AG04449 (cell line): ENCODE measurements at regions not wholly inside any gene's neighbourhood (a gene's known extent, or its start where the extent isn't known, plus 50 kb on each side); places are given as distances from the start of the nearest gene placed in this dataset.

Experiments used
- CTCF ChIA-PET: fragments of 350-600 bp; formaldehyde crosslinking; extraction: SDS; loops from one replicate; lab custom pipeline; 2021; ENCODE audit warnings: antibody characterized with exemption; lab: Yijun Ruan, JAX
- POLR2A ChIA-PET: fragments of 400-600, 350-600 bp; formaldehyde crosslinking; extraction: SDS; loops from one replicate; lab custom pipeline; 2020; ENCODE audit warnings: antibody characterized with exemption, inconsistent platforms; lab: Yijun Ruan, JAX
- DNase-seq: peaks from one replicate; pipeline ENCODE4 v3.0.0-alpha.2; 2010; ENCODE audit warnings: low read depth, low spot score
- H3K4me3 ChIP-seq: 2 replicates; pipeline ENCODE4 v1.5.1; 2011; ENCODE audit warnings: low read depth, mild to moderate bottlenecking, control low read depth, low read length
- TF ChIP-seq, protein P1 (sequence below): IDR thresholded peaks from one replicate; pipeline ENCODE4 v1.5.1; 2011; ENCODE audit warnings: mild to moderate bottlenecking, moderate library complexity, low read length, control low read depth, inconsistent platforms; ENCODE audit not compliant: insufficient read depth; ENCODE audit errors: missing control alignments

DNA sequence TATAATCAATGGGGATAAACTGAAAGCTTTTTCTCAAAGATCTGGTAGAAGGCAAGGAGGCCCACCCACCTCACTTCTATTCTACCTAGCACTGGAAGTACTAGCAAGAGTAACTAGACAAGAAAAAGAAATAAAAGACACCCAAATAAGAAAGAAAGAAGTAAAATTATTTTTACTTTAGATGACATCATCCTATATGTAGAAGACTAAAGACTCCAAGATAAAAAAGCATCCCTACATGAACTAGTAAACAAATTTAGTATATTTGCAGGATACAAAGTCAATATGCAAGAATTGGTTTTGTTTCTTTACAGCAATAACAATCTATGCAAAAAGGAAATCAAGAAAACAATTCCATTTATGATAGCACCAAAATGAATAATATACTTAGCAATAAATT is 201.5 kb upstream of the KIRREL3 start:
- POLR2A ChIA-PET: no interaction called here
- TF ChIP-seq, protein P1, sequence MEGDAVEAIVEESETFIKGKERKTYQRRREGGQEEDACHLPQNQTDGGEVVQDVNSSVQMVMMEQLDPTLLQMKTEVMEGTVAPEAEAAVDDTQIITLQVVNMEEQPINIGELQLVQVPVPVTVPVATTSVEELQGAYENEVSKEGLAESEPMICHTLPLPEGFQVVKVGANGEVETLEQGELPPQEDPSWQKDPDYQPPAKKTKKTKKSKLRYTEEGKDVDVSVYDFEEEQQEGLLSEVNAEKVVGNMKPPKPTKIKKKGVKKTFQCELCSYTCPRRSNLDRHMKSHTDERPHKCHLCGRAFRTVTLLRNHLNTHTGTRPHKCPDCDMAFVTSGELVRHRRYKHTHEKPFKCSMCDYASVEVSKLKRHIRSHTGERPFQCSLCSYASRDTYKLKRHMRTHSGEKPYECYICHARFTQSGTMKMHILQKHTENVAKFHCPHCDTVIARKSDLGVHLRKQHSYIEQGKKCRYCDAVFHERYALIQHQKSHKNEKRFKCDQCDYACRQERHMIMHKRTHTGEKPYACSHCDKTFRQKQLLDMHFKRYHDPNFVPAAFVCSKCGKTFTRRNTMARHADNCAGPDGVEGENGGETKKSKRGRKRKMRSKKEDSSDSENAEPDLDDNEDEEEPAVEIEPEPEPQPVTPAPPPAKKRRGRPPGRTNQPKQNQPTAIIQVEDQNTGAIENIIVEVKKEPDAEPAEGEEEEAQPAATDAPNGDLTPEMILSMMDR: no peak
- CTCF ChIA-PET: no interaction called here
- no peak for DNase-seq
- no peak overlapping the region for H3K4me3 ChIP-seq

DNA sequence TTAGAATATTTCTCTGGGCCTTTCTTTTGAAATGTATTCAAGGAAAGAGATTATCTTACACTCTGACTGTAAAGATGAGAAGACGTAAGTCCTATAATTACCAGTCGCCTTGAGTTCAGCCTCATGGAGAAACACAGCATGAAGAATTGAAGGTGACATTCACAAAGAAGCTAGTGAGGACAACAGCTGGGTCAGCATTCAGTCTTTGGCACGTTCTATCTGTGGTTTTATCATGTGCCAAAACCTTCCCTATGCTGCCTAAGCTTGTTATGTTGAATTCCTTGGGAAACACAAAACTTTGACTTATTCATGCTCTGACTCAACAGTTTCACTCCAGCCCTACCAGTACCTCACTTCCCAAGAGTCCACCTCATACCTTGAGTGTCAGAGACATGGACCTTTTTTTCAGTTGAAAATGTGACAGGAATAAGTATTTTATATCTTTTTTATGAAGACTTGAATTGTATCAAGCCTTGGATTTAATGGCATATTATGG is 198.8 kb upstream of the KIRREL3 start:
- H3K4me3 ChIP-seq: no peak overlapping the region
- TF ChIP-seq, protein P1: no peak
- ChIA-PET CTCF (no interaction called here), POLR2A (no interaction called here)
- DNase-seq: no peak

DNA sequence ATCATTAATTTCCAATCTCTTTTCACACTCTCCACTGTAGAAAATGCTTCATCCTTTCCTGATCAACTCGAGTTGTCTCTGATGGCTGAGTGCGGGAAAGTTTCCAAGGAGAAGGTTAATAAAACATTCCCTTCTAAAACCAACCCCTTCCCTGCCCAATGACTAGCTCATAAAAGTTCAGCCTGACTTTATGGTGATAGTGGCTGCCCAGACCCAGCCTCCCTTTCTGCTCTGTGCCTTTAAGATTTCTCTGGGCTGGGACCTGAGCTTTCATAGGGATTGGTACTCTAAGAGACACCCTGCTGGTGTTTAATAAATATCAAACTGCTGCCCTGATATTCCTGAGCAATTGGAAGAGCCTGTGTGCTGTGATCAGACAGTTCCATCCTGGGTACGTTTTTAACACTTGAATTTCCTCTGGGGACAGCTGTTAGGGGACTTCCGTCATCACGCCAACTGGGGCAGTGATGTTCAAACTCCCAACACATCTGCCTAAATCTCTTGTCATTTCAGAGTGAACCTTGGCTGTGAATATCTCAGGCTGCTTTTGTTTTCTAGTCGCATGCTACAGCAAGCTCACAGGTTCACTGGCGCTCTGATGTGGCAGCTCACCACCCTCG is 195.0 kb upstream of the KIRREL3 start:
- POLR2A ChIA-PET: no interaction called here
- no peak overlapping the region for H3K4me3 ChIP-seq
- TF ChIP-seq, protein P1: no peak
- no peak for DNase-seq
- CTCF ChIA-PET: no interaction called here

DNA sequence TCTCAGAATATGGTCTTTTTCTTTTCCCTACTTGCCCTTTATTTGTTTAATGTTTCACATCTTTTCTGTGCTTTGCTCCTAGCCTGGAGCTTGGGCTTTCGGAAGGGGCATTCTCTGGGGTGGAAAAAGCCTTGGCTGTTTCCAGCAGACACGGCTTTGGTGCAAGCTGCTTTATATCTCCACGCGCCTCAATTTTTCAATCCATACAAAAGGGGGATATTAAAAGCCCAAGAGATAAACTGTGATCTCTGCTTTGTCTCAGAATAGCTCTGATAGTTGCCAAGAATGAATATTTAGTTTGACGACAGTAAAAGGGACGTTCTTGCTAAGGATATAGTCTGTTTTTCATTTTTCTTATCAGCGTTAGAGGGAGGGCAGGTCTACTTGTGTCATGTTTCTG is 194.0 kb upstream of the KIRREL3 start:
- CTCF ChIA-PET: no interaction called here
- no peak for DNase-seq
- TF ChIP-seq, protein P1: no peak
- H3K4me3 ChIP-seq: no peak overlapping the region
- POLR2A ChIA-PET: no interaction called here

DNA sequence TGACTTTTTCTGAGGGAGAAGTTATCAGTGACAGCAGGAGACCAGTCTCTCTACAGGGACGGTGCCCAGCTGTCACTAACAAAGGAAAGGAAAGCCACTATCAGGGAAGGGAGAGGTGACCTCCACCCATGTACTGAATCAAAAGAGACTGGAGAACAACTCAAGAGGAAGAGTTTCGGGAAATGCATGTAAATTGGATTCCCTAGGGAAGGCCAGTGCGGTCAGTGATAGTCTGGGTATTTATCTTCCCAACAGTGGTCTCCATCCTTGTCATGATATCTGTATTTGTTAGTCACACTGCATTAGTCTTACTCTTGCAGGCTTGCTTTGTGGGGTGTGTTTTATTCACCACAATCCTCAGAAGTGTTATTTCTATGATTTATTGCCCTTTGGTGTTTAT is 193.4 kb upstream of the KIRREL3 start:
- POLR2A ChIA-PET: no interaction called here
- CTCF ChIA-PET: no interaction called here
- DNase-seq: no peak
- H3K4me3 ChIP-seq: no peak overlapping the region
- TF ChIP-seq, protein P1: no peak

DNA sequence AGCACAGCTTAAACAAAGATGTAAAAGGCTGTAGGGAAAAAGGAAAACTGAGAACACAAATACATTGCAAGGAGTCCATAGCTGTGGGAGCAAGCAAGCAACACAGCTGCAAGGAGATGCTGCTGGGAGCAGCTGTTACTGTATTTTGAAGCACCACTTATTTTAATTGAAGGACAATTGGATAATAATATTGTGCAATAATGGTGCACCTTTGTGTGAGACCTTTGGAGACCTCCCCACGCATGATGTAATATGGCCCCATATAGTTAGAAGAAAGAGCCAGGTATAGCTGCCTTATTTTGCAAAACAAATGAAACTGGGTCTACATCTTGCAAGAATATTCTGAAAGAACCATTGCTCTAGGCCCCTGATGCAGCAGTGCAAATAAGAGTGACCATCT is 191.1 kb upstream of the KIRREL3 start:
- POLR2A ChIA-PET: no interaction called here
- CTCF ChIA-PET: no interaction called here
- TF ChIP-seq, protein P1: no peak
- no peak for DNase-seq
- H3K4me3 ChIP-seq: no peak overlapping the region
